ENCODE measurements at regions not wholly inside any gene's neighbourhood (a gene's known extent, or its start where the extent isn't known, plus 50 kb on each side); places are given as distances from the start of the nearest gene placed in this dataset.

DNA sequence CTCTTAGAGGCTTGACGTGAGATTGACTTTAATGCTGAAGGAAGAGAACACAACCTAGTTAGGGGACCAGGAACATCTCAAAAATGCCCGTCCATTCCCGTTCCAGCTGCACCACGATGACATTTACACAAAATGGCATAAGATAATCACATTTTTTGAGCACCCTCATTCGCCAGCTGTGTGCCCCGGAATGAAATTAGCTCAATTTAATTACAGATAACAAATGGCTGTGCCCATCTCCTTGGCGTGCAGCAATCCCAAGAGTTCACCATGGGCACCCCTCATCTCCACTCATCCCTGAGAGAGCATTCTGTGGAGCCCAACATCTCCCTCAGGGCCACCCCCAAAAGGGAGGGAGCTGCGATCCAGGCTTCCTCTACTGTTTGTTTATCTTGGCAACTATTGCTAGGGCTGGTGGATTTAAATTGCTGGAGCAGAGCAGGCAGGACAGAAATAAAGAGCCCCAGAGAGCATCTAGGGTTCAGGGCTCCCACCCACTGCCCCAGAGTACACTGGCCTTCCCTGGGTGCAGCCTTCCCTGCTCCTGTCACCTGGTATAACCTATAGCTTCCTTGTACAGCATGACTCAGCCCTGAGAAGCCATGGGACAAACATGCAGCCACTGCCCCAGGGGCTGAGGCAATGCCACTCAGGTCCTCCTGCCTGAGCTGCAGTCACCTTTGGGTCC is 263.5 kb downstream of the ZEB1 start:
- no peak for DNase-seq (ENCODE audit: low read depth)

- DNase-seq (ENCODE audit: low read depth): no peak
These were observed 262.8 kb downstream of the ZEB1 start for GRCh38 chr10:31581741-31582323.

DNA sequence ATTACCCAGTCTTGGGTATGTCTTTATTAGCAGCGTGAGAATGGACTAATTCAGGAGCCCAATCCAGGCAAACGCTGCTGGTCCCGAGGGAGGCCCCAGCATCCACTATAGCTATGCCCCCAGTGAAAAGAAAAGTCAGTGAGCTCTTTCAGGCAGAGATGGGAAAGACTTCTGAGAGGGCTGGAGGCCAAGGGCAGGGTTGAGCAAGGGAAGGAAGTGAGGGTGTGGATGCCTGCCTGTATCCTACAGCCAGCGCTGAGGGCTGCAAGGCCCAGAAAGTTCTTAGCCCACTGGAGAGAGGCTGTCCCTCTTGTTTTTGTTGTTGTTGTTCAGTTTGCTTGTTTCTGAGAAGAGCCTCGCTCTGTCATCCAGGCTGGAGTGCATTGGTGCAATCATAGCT is 261.6 kb downstream of the ZEB1 start:
- DNase-seq (ENCODE audit: low read depth): no peak

Data from activated T-helper 1 cell treated with Interleukin-2 at 50 U/mL for 16 hours (primary cell).